ENCODE measurements at regions not wholly inside any gene's neighbourhood (a gene's known extent, or its start where the extent isn't known, plus 50 kb on each side); places are given as distances from the start of the nearest gene placed in this dataset.

GRCh38 chr10:128912568-128913311 is 554.3 kb upstream of the MGMT start:
- Mint-ChIP-seq H3K27ac (no peak overlapping the region), H3K27me3 (peaks cover 0 to 13% of the 10 kb centered on the region in 2 donors), H3K4me3 (no peak overlapping the region), H3K9me3 (no peaks in the 10 kb centered on the region), H3K36me3 (no peaks in the 10 kb centered on the region), H3K4me1 (no peaks in the 10 kb centered on the region)
- ATAC-seq (replicated peaks) (no peak), DNase-seq (no peak)

DNA sequence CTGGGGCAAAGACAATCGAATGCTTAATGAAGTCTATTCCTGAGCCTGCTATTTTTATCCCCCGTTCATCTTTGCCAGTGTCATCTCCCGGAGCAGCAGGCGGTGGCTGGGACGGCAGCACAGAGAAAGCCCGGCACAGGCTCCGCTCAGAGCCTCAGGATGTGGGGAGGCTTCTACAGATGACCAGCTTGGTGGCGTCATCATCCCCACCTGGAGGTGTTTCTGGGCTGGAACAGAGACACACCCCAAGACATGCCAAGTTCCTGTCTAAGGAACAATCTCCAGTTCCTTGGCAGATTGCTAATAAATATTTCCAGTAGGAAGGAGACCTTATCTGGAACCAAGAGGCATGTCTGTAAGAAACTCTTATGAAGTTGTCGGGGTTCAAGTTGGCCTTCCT is 552.4 kb upstream of the MGMT start:
- H3K9me3 Mint-ChIP-seq: no peaks in the 10 kb centered on the region
- H3K36me3 Mint-ChIP-seq: no peaks in the 10 kb centered on the region
- no peak overlapping the region for H3K4me3 Mint-ChIP-seq
- DNase-seq (no peak), ATAC-seq (replicated peaks) (no peak)
- H3K27ac Mint-ChIP-seq: no peak overlapping the region
- no peaks in the 10 kb centered on the region for H3K4me1 Mint-ChIP-seq
- H3K27me3 Mint-ChIP-seq: peaks cover 0 to 13% of the 10 kb centered on the region in 2 donors

DNA sequence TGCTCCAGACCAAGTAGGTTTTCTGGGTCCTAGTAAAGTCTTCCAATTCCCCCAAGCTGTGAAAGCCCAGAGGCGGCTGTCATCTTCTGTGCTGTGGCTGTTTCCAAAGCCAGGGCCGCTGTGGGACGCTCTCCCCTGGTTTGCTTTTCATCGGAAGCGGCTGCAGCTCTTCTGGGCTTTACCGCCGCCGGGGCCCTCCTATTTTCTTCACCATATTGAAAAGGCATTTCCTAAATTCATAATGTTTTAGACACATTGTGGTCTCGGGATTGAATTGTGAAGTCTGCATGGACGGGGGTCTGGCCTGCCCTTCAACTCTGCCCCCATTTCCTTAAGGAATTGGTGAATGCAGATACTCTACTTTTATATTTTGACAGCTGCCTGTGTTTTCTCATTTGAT is 551.4 kb upstream of the MGMT start:
- Mint-ChIP-seq H3K4me3 (no peak overlapping the region), H3K27me3 (peaks cover 0 to 13% of the 10 kb centered on the region in 2 donors), H3K36me3 (no peaks in the 10 kb centered on the region), H3K27ac (no peak overlapping the region), H3K9me3 (no peaks in the 10 kb centered on the region), H3K4me1 (no peaks in the 10 kb centered on the region)
- DNase-seq (no peak), ATAC-seq (replicated peaks) (no peak)

- Mint-ChIP-seq H3K9me3 (no peaks in the 10 kb centered on the region), H3K4me3 (no peak overlapping the region), H3K27me3 (peaks cover 0 to 13% of the 10 kb centered on the region in 2 donors), H3K36me3 (no peaks in the 10 kb centered on the region), H3K4me1 (no peaks in the 10 kb centered on the region), H3K27ac (no peak overlapping the region)
- ATAC-seq (replicated peaks) (no peak), DNase-seq (no peak)
These were observed 550.7 kb upstream of the MGMT start for GRCh38 chr10:128916383-128916782.

DNA sequence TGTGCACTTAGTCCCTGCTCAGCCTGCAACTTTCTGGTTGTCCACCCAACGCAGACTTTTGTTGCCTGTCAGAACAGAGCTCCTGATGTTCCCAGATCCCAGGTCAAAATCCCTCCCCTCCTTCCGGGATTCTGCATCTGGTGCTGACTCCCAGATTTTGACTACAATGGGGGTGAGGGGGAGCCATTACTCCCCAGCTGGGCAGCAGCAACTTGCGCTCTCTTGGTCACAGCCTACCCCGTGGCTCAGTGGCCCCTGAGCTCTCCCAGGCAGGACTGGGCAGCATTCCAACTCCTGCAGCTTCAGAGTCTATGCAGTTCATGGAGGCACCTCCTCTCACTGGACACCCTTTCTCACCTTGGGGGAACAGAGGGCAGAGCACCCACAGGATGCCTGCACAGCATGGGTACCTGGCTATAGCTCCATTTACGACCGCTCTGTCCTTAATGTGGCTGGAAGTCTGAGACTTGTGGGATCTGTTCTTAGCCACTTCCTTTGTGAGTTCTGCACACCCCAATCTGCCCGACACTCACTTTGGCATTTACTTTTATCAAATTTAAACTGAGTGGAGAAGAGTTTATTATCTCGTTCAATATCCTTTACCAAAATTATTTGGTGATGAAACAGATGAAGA is 545.5 kb upstream of the MGMT start:
- DNase-seq (no peak), ATAC-seq (replicated peaks) (no peak)
- H3K36me3 Mint-ChIP-seq: peaks cover 0 to 2% of the 10 kb centered on the region in 2 donors
- no peaks in the 10 kb centered on the region for H3K4me1 Mint-ChIP-seq
- peaks cover 3 to 5% of the 10 kb centered on the region in 2 donors for H3K9me3 Mint-ChIP-seq
- no peak overlapping the region for H3K27ac Mint-ChIP-seq
- no peak overlapping the region for H3K4me3 Mint-ChIP-seq
- peaks cover 0 to 13% of the 10 kb centered on the region in 2 donors for H3K27me3 Mint-ChIP-seq

DNA sequence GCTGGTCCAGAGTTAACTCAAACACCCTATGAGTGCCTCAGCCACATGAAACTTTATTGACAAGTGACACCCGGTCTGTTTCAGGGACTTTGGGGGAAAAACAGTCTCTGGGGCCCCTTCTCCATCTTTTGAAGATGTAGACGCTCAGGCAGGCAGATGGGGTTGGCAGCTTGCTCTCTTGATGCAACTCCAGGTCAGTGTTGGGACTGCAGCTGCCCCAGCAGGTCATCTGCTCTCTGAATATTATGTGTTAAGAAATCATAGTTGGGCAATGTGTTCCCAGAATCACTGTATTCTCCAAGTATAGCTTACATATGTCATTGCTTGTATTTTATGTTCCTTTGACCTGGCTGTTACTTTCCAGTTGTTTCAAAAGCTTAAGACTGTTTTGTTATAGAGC is 544.9 kb upstream of the MGMT start:
- DNase-seq (no peak), ATAC-seq (replicated peaks) (no peak)
- H3K27me3 Mint-ChIP-seq: peaks cover 0 to 6% of the 10 kb centered on the region in 2 donors
- H3K36me3 Mint-ChIP-seq: peaks cover 0 to 2% of the 10 kb centered on the region in 2 donors
- H3K27ac Mint-ChIP-seq: no peak overlapping the region
- no peak overlapping the region for H3K4me3 Mint-ChIP-seq
- H3K9me3 Mint-ChIP-seq: peaks cover 3 to 5% of the 10 kb centered on the region in 2 donors
- no peaks in the 10 kb centered on the region for H3K4me1 Mint-ChIP-seq

DNA sequence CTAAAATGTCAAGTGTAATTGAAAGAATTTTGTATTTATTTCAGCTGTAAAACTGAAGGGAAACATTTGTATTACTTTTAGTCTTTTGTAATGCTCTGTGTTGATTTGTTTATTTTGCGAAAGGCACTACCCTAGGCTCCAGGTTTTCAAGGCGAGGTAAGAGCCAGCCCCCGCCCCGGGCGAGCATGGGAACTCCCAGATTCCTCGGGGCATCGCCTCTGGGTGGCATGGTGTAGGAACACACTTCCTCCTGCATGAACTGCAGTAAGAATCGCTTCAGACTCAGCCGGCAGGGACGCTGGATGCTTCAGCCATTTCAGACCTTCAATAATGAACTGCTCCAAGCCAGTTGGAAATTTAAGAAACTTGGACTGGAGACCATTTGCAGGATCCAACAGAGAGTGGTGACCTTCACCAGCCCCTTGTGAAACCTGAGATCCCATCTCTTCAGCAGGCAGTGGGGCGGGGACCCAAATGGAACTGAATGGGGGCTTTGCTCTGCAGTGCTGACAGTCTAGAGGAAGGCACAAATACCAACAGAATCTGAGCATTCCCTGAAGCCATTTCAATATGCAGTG is 544.3 kb upstream of the MGMT start:
- Mint-ChIP-seq H3K4me1 (no peaks in the 10 kb centered on the region), H3K27me3 (peaks cover 0 to under 1% of the 10 kb centered on the region in 2 donors), H3K9me3 (peaks cover 3 to 5% of the 10 kb centered on the region in 2 donors), H3K27ac (no peak overlapping the region), H3K4me3 (no peak overlapping the region), H3K36me3 (peaks cover 0 to 2% of the 10 kb centered on the region in 2 donors)
- ATAC-seq (replicated peaks) (no peak), DNase-seq (no peak)

DNA sequence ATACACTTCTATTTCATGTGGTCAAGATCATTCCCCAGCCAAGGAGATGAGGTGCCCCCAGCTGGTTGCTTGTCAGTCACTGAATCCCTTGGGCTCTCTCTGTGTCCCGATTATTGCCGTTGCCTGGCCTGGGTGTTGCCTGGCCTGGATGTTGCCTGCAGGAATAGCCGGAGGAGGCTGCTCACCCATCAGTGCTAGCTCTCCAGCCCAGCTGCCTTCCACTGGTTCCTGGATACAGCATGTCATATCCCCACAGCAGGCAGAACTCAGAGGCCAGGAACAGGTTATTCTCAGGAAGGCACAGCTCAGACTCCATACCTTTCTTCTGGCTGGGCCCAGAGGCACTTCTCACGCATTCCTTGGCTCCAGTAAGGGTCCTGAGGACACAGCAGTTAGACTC is 542.1 kb upstream of the MGMT start:
- H3K4me3 Mint-ChIP-seq: no peak overlapping the region
- H3K4me1 Mint-ChIP-seq: no peaks in the 10 kb centered on the region
- H3K9me3 Mint-ChIP-seq: peaks cover 5% of the 10 kb centered on the region in 2 donors
- DNase-seq (no peak), ATAC-seq (replicated peaks) (no peak)
- H3K27ac Mint-ChIP-seq: no peak overlapping the region
- peaks cover 0 to 6% of the 10 kb centered on the region in 2 donors for H3K27me3 Mint-ChIP-seq
- peaks cover 0 to 2% of the 10 kb centered on the region in 2 donors for H3K36me3 Mint-ChIP-seq

DNA sequence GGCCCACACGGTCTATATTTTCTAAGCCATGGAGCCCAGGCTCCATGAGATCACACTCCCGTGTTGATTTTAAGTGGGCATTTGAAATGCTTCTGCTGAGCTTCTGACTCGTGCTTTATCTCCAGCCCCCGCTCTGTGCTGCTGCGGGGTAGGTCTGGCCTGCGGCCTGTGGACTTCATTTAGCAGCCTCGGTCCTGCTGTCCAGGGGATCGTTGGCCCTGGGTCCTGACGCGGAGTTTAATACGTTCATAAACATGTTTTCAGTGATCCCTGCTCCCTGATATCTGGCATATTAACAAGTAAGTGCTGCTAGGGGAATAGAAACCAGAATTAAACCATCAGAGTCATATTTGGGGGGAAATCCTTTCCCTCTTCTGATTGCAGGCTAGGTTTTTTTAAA is 540.3 kb upstream of the MGMT start:
- ATAC-seq (replicated peaks): no peak
- DNase-seq: no peak
- H3K9me3 Mint-ChIP-seq: peaks cover 5% of the 10 kb centered on the region in 2 donors
- H3K27ac Mint-ChIP-seq: no peak overlapping the region
- H3K36me3 Mint-ChIP-seq: peaks cover 0 to 2% of the 10 kb centered on the region in 2 donors
- H3K27me3 Mint-ChIP-seq: peaks cover 0 to 6% of the 10 kb centered on the region in 2 donors
- H3K4me3 Mint-ChIP-seq: no peak overlapping the region
- H3K4me1 Mint-ChIP-seq: no peaks in the 10 kb centered on the region

GRCh38 chr10:128927497-128928161 is 539.4 kb upstream of the MGMT start:
- H3K4me1 Mint-ChIP-seq: no peaks in the 10 kb centered on the region
- H3K27ac Mint-ChIP-seq: no peak overlapping the region
- no peak for DNase-seq
- peaks cover 0 to 2% of the 10 kb centered on the region in 2 donors for H3K36me3 Mint-ChIP-seq
- ATAC-seq (replicated peaks): no peak
- no peak overlapping the region for H3K4me3 Mint-ChIP-seq
- H3K27me3 Mint-ChIP-seq: peaks cover 0 to 11% of the 10 kb centered on the region in 2 donors
- peaks cover 5% of the 10 kb centered on the region in 2 donors for H3K9me3 Mint-ChIP-seq

GRCh38 chr10:128928231-128928836 is 538.7 kb upstream of the MGMT start:
- peaks cover 0 to 2% of the 10 kb centered on the region in 2 donors for H3K36me3 Mint-ChIP-seq
- ATAC-seq (replicated peaks) (no peak), DNase-seq (no peak)
- no peak overlapping the region for H3K4me3 Mint-ChIP-seq
- peaks cover under 1 to 11% of the 10 kb centered on the region in 2 donors for H3K27me3 Mint-ChIP-seq
- H3K9me3 Mint-ChIP-seq: peaks cover 5% of the 10 kb centered on the region in 2 donors
- no peaks in the 10 kb centered on the region for H3K4me1 Mint-ChIP-seq
- no peak overlapping the region for H3K27ac Mint-ChIP-seq

- H3K36me3 Mint-ChIP-seq: peaks cover 0 to 2% of the 10 kb centered on the region in 2 donors
- H3K27ac Mint-ChIP-seq: no peak overlapping the region
- H3K27me3 Mint-ChIP-seq: peaks cover 8 to 11% of the 10 kb centered on the region in 2 donors
- DNase-seq (no peak), ATAC-seq (replicated peaks) (no peak)
- H3K4me3 Mint-ChIP-seq: no peak overlapping the region
- H3K9me3 Mint-ChIP-seq: peaks cover 5% of the 10 kb centered on the region in 2 donors
- no peaks in the 10 kb centered on the region for H3K4me1 Mint-ChIP-seq
These were observed 537.9 kb upstream of the MGMT start for GRCh38 chr10:128929131-128929530.

GRCh38 chr10:128929767-128930166 is 537.3 kb upstream of the MGMT start:
- Mint-ChIP-seq H3K4me3 (no peak overlapping the region), H3K4me1 (no peaks in the 10 kb centered on the region), H3K36me3 (peaks cover 0 to 2% of the 10 kb centered on the region in 2 donors), H3K27me3 (peaks cover 11% of the 10 kb centered on the region in 2 donors), H3K9me3 (peaks cover 5% of the 10 kb centered on the region in 2 donors), H3K27ac (no peak overlapping the region)
- DNase-seq (no peak), ATAC-seq (replicated peaks) (no peak)

DNA sequence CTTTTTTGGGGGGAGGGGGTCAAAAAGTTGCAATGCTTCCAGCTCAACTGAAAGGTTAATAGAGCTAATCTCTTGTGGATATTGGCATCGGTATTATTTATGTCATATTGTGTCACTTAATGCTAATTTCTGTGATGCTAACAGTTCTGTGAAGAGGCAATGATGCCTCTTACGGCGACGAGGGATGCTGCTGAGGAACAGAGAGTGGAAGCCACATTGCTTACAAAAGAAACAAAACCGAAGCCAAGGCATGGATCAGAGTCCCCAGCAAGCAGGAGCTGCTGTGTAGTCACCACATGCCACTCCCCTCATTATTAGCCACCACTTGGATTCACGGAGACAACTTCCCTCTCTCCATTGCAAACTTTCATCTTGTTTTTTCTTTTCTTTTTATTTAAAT is 536.5 kb upstream of the MGMT start:
- no peak overlapping the region for H3K4me3 Mint-ChIP-seq
- H3K36me3 Mint-ChIP-seq: peaks cover 0 to 2% of the 10 kb centered on the region in 2 donors
- H3K27me3 Mint-ChIP-seq: peaks cover 11% of the 10 kb centered on the region in 2 donors
- peaks cover under 1 to 5% of the 10 kb centered on the region in 2 donors for H3K9me3 Mint-ChIP-seq
- ATAC-seq (replicated peaks) (no peak), DNase-seq (no peak)
- no peaks in the 10 kb centered on the region for H3K4me1 Mint-ChIP-seq
- H3K27ac Mint-ChIP-seq: no peak overlapping the region

Data from stimulated activated naive B cell treated with anti-CD40 and anti-IgM and Interleukin-4, amounts not matched to agents 10 μg/mL and 1 μg/mL and 100 μg/mL, for 72 hours (primary cell).